CD14-positive monocyte (primary cell): ENCODE measurements at regions not wholly inside any gene's neighbourhood (a gene's known extent, or its start where the extent isn't known, plus 50 kb on each side); places are given as distances from the start of the nearest gene placed in this dataset.

Experiments
- DNase-seq, 3 donors: peaks; one replicate each; pipeline ENCODE4 v3.0.0-alpha.2; 2011 to 2022
- H2AFZ ChIP-seq: 2 replicates; pipeline ENCODE4 v1.6.0; 2012; ENCODE audit warnings: mild to moderate bottlenecking, low read depth, low read length, inconsistent platforms; ENCODE audit not compliant: insufficient read depth, poor library complexity, severe bottlenecking
- H3K27ac ChIP-seq, 2 donors: 1 replicate in 1 of 2; 2 replicates in 1 of 2; pipeline ENCODE4 v1.5.1; 2012 to 2013; ENCODE audit warnings: low read length in 2 of 2, control low read depth in 1 of 2, inconsistent platforms in 1 of 2, low read depth in 1 of 2, mild to moderate bottlenecking in 1 of 2
- H3K27me3 ChIP-seq, 2 donors: one replicate each; pipeline versions ENCODE4 v1.6.0 to v1.6.1; 2011 to 2013; ENCODE audit warnings: low read length in 2 of 2; ENCODE audit not compliant: control insufficient read depth in 2 of 2, insufficient read depth in 2 of 2
- H3K36me3 ChIP-seq, 2 donors: replicated peaks in 1 of 2; 1 replicate in 1 of 2; 2 replicates in 1 of 2; pipeline versions ENCODE4 v1.5.1 to v1.6.1; 2012 to 2013; ENCODE audit warnings: low read length in 2 of 2, control low read depth in 1 of 2, inconsistent platforms in 1 of 2, mild to moderate bottlenecking in 1 of 2; ENCODE audit not compliant: insufficient read depth in 2 of 2, control insufficient read depth in 1 of 2
- H3K4me1 ChIP-seq, 2 donors: 1 replicate in 1 of 2; 2 replicates in 1 of 2; pipeline versions ENCODE4 v1.5.1 to v1.6.1; 2012 to 2013; ENCODE audit warnings: low read length in 2 of 2, control low read depth in 1 of 2, inconsistent platforms in 1 of 2, mild to moderate bottlenecking in 1 of 2, moderate library complexity in 1 of 2; ENCODE audit not compliant: insufficient read depth in 2 of 2, control insufficient read depth in 1 of 2
- H3K4me2 ChIP-seq: replicated peaks from 2 replicates; pipeline ENCODE3; 2012; ENCODE audit warnings: low read length, moderate library complexity, mild to moderate bottlenecking; ENCODE audit not compliant: poor library complexity, severe bottlenecking; ENCODE audit errors: extremely low read depth
- H3K4me3 ChIP-seq, 3 experiments: fragments of 200-600 bp in 1 of 3; sonication (generic) in 1 of 3; replicated peaks in 1 of 3; 1 replicate in 2 of 3; 2 replicates in 1 of 3; pipeline ENCODE4 v1.5.1; 2011 to 2013; ENCODE audit warnings: low read length in 3 of 3, mild to moderate bottlenecking in 3 of 3, control low read depth in 2 of 3, low read depth in 2 of 3, inconsistent platforms in 1 of 3, moderate library complexity in 1 of 3
- H3K79me2 ChIP-seq: 2 replicates; pipeline ENCODE4 v1.6.0; 2012; ENCODE audit warnings: mild to moderate bottlenecking, control low read depth, inconsistent platforms, low read length, moderate library complexity; ENCODE audit not compliant: insufficient read depth
- H3K9ac ChIP-seq: 2 replicates; pipeline ENCODE4 v1.6.0; 2017; ENCODE audit warnings: low read length, mild to moderate bottlenecking; ENCODE audit not compliant: insufficient read depth, poor library complexity, severe bottlenecking
- H3K9me3 ChIP-seq, 2 donors: replicated peaks in 1 of 2; 1 replicate in 1 of 2; 2 replicates in 1 of 2; pipeline versions ENCODE4 v1.5.1 to v1.6.1; 2012 to 2013; ENCODE audit warnings: low read length in 2 of 2, control low read depth in 1 of 2; ENCODE audit not compliant: control insufficient read depth in 1 of 2, insufficient read depth in 1 of 2
- H4K20me1 ChIP-seq: 2 replicates; pipeline ENCODE4 v1.6.0; 2012; ENCODE audit warnings: mild to moderate bottlenecking, low read length, control low read depth, moderate library complexity; ENCODE audit not compliant: insufficient read depth
- H3K27ac Mint-ChIP-seq, 7 donors: one replicate each; pipeline ENCODE4 v1.8.0; 2020; ENCODE audit warnings: mild to moderate bottlenecking in 7 of 7, mixed read lengths in 7 of 7, moderate library complexity in 6 of 7, inconsistent platforms in 2 of 7
- H3K27me3 Mint-ChIP-seq, 3 donors: one replicate each; pipeline ENCODE4 v1.8.0; 2021 to 2022; ENCODE audit warnings: low read depth in 3 of 3, mild to moderate bottlenecking in 3 of 3, mixed read lengths in 3 of 3, moderate library complexity in 3 of 3, inconsistent platforms in 1 of 3
- H3K36me3 Mint-ChIP-seq, 2 donors: one replicate each; pipeline ENCODE4 v1.8.0; 2020; ENCODE audit warnings: mixed read lengths in 2 of 2, inconsistent platforms in 1 of 2, mild to moderate bottlenecking in 1 of 2
- H3K4me1 Mint-ChIP-seq: one replicate; pipeline ENCODE4 v1.8.0; 2020; ENCODE audit warnings: mild to moderate bottlenecking, mixed read lengths
- H3K4me3 Mint-ChIP-seq, 2 donors: one replicate each; pipeline ENCODE4 v1.8.0; 2020; ENCODE audit warnings: mild to moderate bottlenecking in 2 of 2, mixed read lengths in 2 of 2, moderate library complexity in 1 of 2
- H3K9me3 Mint-ChIP-seq, 7 donors: one replicate each; pipeline ENCODE4 v1.8.0; 2020 to 2022; ENCODE audit warnings: mixed read lengths in 7 of 7, mild to moderate bottlenecking in 6 of 7, moderate library complexity in 6 of 7, inconsistent platforms in 2 of 7
- WGBS: methylation state at CpG from one replicate; pipeline ENCODE4 v1.1.5; 2013; ENCODE audit warnings: missing lambda C conversion rate; ENCODE audit not compliant: insufficient coverage; 5-methylcytosine and 5-hydroxymethylcytosine counted together
- intact Hi-C, 2 donors: fragments of 100-400 bp; cut with micrococcal nuclease; formaldehyde crosslinking; loops; one replicate each; pipeline versions ENCODE4 v1.15.0 to v1.15.1; 2023
- TF ChIP-seq, protein P1 (sequence below): fragments of 200-600 bp; IDR thresholded peaks from one replicate; pipeline ENCODE4 v1.8.0; 2022; ENCODE audit warnings: antibody characterized with exemption, mild to moderate bottlenecking

DNA sequence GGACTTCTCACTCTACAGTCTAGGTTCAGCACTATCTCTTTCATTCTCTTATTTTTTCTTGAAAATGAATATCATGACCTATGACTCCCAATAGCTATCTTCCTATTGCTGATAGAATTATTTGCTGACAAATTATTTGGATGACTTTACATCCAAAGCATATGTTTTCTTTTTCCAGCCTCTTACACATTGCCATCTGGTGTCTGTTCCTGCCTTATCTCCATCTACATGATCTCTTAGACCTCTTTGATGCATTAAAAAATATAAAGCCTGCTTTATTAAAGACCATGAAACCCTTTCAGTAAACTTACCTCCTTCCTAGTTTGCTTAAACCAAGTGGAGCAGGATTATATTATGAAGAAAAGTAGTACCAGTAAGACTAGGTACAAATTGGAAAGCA is 700.9 kb upstream of the CXADR start:
- no peaks in the 10 kb centered on the region for H4K20me1 ChIP-seq
- Mint-ChIP-seq H3K9me3 (peaks cover 0 to 6% (median 3%) of the 10 kb centered on the region in 7 donors), H3K36me3 (no peaks in the 10 kb centered on the region), H3K4me3 (no peak overlapping the region), H3K27ac (no peak overlapping the region), H3K4me1 (no peaks in the 10 kb centered on the region), H3K27me3 (peaks cover 0 to 1% (median 0%) of the 10 kb centered on the region in 3 donors)
- no peak overlapping the region for H3K4me3 ChIP-seq
- DNase-seq, result no peak
- TF ChIP-seq, protein P1, sequence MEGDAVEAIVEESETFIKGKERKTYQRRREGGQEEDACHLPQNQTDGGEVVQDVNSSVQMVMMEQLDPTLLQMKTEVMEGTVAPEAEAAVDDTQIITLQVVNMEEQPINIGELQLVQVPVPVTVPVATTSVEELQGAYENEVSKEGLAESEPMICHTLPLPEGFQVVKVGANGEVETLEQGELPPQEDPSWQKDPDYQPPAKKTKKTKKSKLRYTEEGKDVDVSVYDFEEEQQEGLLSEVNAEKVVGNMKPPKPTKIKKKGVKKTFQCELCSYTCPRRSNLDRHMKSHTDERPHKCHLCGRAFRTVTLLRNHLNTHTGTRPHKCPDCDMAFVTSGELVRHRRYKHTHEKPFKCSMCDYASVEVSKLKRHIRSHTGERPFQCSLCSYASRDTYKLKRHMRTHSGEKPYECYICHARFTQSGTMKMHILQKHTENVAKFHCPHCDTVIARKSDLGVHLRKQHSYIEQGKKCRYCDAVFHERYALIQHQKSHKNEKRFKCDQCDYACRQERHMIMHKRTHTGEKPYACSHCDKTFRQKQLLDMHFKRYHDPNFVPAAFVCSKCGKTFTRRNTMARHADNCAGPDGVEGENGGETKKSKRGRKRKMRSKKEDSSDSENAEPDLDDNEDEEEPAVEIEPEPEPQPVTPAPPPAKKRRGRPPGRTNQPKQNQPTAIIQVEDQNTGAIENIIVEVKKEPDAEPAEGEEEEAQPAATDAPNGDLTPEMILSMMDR, result no peak
- H2AFZ ChIP-seq, result no peak overlapping the region
- no peak overlapping the region for H3K27ac ChIP-seq
- H3K79me2 ChIP-seq, result no peaks in the 10 kb centered on the region
- intact Hi-C loops, result no loop called here
- no peak overlapping the region for H3K9ac ChIP-seq
- no peaks in the 10 kb centered on the region for H3K36me3 ChIP-seq
- peaks cover 4 to 11% of the 10 kb centered on the region in 2 donors for H3K9me3 ChIP-seq
- H3K27me3 ChIP-seq, result no peaks in the 10 kb centered on the region
- no peak overlapping the region for H3K4me2 ChIP-seq
- no peaks in the 10 kb centered on the region for H3K4me1 ChIP-seq

DNA sequence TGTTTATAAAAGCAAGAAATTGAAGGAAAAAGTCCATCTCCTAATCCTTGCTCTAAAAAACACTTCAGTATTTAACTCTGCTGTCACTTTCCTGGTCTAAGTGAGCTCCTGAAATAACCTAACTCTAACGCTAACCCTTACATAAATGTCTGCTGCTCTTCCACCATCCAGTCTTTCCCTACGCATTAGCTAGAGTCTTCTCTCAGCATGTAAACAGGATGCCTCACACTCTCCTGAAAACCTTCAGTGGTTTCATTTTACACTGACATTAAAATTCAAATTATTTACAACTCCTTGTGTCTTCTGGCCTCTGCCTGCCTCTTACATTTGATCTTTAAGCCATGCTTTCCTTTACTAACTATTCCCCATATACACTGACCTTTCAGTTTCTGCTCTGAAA is 697.6 kb upstream of the CXADR start:
- Mint-ChIP-seq H3K4me3 (no peak overlapping the region), H3K4me1 (no peaks in the 10 kb centered on the region), H3K27me3 (peaks cover 0 to 1% (median 0%) of the 10 kb centered on the region in 3 donors), H3K36me3 (no peaks in the 10 kb centered on the region), H3K9me3 (peaks cover under 1 to 13% (median 6%) of the 10 kb centered on the region in 7 donors), H3K27ac (no peak overlapping the region)
- H3K4me2 ChIP-seq, result no peak overlapping the region
- no peaks in the 10 kb centered on the region for H3K79me2 ChIP-seq
- no peaks in the 10 kb centered on the region for H3K36me3 ChIP-seq
- no peak overlapping the region for H2AFZ ChIP-seq
- 88% methylated on average over 2 of the region's 2 CpGs for whole genome bisulfite sequencing
- H3K4me1 ChIP-seq, result no peaks in the 10 kb centered on the region
- TF ChIP-seq, protein P1, result no peak
- no peak overlapping the region for H3K27ac ChIP-seq
- peaks cover 15 to 22% of the 10 kb centered on the region in 2 donors for H3K9me3 ChIP-seq
- no peak overlapping the region for H3K9ac ChIP-seq
- intact Hi-C loops, result no loop called here
- no peaks in the 10 kb centered on the region for H4K20me1 ChIP-seq
- H3K4me3 ChIP-seq, result no peak overlapping the region
- no peaks in the 10 kb centered on the region for H3K27me3 ChIP-seq
- DNase-seq, result no peak
